Neural cell (in vitro differentiated cells): ENCODE measurements at regions not wholly inside any gene's neighbourhood (a gene's known extent, or its start where the extent isn't known, plus 50 kb on each side); places are given as distances from the start of the nearest gene placed in this dataset.
"Not testable (repeated sequence)": the region's sequence is repeated elsewhere in the genome, so short reads cannot be mapped to it uniquely, and the experiment has no call there.

Experiments
- EZH2 ChIP-seq: fragments of 200-600, 300-800 bp; shearing (Covaris generic), sonication (generic); IDR thresholded peaks from 2 replicates; pipeline ENCODE4 v1.6.1; 2014; ENCODE audit warnings: antibody characterized with exemption, low read length, borderline replicate concordance, mild to moderate bottlenecking; ENCODE audit not compliant: insufficient read depth, poor library complexity, severe bottlenecking
- POLR2AphosphoS5 ChIP-seq: IDR thresholded peaks from 2 replicates; pipeline ENCODE4 v1.6.1; 2012

- TF ChIP-seq POLR2AphosphoS5, EZH2: not testable (repeated sequence)
These were observed 152.0 kb downstream of the ATP6V0E2 start for GRCh38 chr7:150025802-150026201.
